CD4-positive, CD25-positive, alpha-beta regulatory T cell (primary cell): ENCODE measurements at regions not wholly inside any gene's neighbourhood (a gene's known extent, or its start where the extent isn't known, plus 50 kb on each side); places are given as distances from the start of the nearest gene placed in this dataset.

ENCODE experiments used
- ATAC-seq, 2 donors: fragments of 150-1000 bp; cut with Tn5 transposase; one replicate each; pipeline ENCODE4 v1.10.0; 2021; ENCODE audit warnings: low read depth in 2 of 2, moderate number of reproducible peaks in 2 of 2, moderate library complexity in 1 of 2
- DNase-seq, 3 donors: peaks; one replicate each; pipeline versions ENCODE4 v3.0.0 to v3.0.0-alpha.2; 2012 to 2022; ENCODE audit warnings: mixed read lengths in 1 of 3
- H3K27ac ChIP-seq: one replicate; pipeline ENCODE4 v1.7.0; 2013; ENCODE audit warnings: mild to moderate bottlenecking, low read length; ENCODE audit not compliant: insufficient read depth, poor library complexity, severe bottlenecking
- H3K27me3 ChIP-seq: one replicate; pipeline ENCODE4 v1.7.0; 2013; ENCODE audit warnings: low read length; ENCODE audit not compliant: control insufficient read depth, insufficient read depth
- H3K36me3 ChIP-seq: one replicate; pipeline ENCODE4 v1.7.0; 2013; ENCODE audit warnings: mild to moderate bottlenecking, low read length, moderate library complexity; ENCODE audit not compliant: control insufficient read depth, insufficient read depth
- H3K4me1 ChIP-seq: 2 replicates; pipeline ENCODE4 v1.7.0; 2013; ENCODE audit warnings: mild to moderate bottlenecking, low read length; ENCODE audit not compliant: insufficient read depth, control insufficient read depth, poor library complexity, severe bottlenecking
- H3K4me3 ChIP-seq: one replicate; pipeline ENCODE4 v1.7.0; 2013; ENCODE audit warnings: low read depth, mild to moderate bottlenecking, low read length, moderate library complexity
- H3K9me3 ChIP-seq, 2 experiments: 1 replicate in 1 of 2; 2 replicates in 1 of 2; pipeline ENCODE4 v1.7.0; 2013; ENCODE audit warnings: low read length in 2 of 2, mild to moderate bottlenecking in 1 of 2, moderate library complexity in 1 of 2; ENCODE audit not compliant: control insufficient read depth in 2 of 2
- H3K27ac Mint-ChIP-seq, 3 donors: one replicate each; pipeline ENCODE4 v1.8.0; 2020 to 2022; ENCODE audit warnings: mild to moderate bottlenecking in 3 of 3, mixed read lengths in 3 of 3, moderate library complexity in 2 of 3
- H3K27me3 Mint-ChIP-seq: one replicate; pipeline ENCODE4 v1.8.0; 2022; ENCODE audit warnings: mild to moderate bottlenecking, mixed read lengths
- H3K36me3 Mint-ChIP-seq: one replicate; pipeline ENCODE4 v1.8.0; 2020; ENCODE audit warnings: mixed read lengths
- H3K4me1 Mint-ChIP-seq, 4 donors: one replicate each; pipeline ENCODE4 v1.8.0; 2020 to 2022; ENCODE audit warnings: mixed read lengths in 4 of 4, mild to moderate bottlenecking in 1 of 4
- H3K4me3 Mint-ChIP-seq, 4 donors: one replicate each; pipeline ENCODE4 v1.8.0; 2020 to 2022; ENCODE audit warnings: mild to moderate bottlenecking in 4 of 4, mixed read lengths in 4 of 4, moderate library complexity in 3 of 4
- H3K9me3 Mint-ChIP-seq, 7 donors: one replicate each; pipeline ENCODE4 v1.8.0; 2020 to 2022; ENCODE audit warnings: mixed read lengths in 7 of 7, mild to moderate bottlenecking in 3 of 7, moderate library complexity in 2 of 7

DNA sequence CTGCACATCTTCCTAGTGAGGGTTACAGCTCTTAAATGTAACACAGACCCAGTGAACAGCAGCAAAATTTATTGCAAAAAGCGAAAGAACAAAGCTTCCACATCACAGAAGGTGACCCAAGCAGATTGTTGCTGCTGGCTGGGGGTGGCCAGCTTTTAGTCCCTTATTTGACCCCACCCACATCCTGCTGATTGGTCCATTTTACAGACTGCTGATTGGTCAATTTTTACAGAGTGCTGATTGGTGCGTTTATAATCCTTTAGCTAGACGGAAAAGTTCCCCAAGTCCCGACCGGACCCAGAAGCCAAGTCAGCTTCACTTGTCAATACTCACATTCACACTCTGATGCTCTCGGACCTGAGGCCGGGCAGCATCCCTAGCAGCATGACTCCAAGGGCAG, 154.5 kb upstream of the ATP10A start:
- no peaks in the 10 kb centered on the region for H3K4me1 ChIP-seq
- H3K4me1 Mint-ChIP-seq = no peaks in the 10 kb centered on the region
- peaks cover 0 to 3% (median 0%) of the 10 kb centered on the region in 7 donors for H3K9me3 Mint-ChIP-seq
- no peak overlapping the region for H3K27ac ChIP-seq
- H3K27me3 Mint-ChIP-seq = no peaks in the 10 kb centered on the region
- no peaks in the 10 kb centered on the region for H3K27me3 ChIP-seq
- H3K27ac Mint-ChIP-seq = no peak overlapping the region
- H3K36me3 ChIP-seq = no peaks in the 10 kb centered on the region
- DNase-seq (no peak), ATAC-seq (no peak)
- no peak overlapping the region for H3K4me3 Mint-ChIP-seq
- no peaks in the 10 kb centered on the region for H3K36me3 Mint-ChIP-seq
- no peak overlapping the region for H3K4me3 ChIP-seq
- H3K9me3 ChIP-seq = no peaks in the 10 kb centered on the region

DNA sequence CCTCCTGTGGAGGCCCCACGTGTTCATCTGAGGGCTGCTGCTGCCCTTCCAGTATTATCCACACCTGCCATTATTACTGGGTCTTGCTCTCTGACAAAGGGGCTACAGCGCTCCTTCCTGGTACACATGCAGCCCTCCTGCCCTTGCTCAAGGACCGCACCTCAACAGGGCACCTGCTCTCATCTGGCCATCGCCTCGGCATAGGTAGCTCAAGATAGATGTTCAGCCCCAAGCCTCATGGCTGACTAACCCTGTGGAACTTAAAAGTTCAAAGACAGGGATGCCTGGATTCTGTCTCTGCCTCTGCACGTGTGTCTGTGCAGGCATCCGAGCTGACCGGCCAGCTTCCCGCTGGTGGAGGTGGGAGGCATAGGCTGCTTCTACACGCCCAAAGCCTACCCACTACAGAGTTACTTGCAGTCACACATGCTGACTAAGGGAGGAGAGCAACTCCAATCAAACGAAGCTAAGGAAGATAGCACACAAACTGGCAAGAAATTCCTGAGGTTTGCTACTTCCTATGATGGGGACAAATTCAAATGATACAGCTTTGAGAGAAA, 152.5 kb upstream of the ATP10A start:
- Histone ChIP-seq H3K9me3 (no peaks in the 10 kb centered on the region), H3K27me3 (peaks cover 2% of the 10 kb centered on the region), H3K27ac (no peak overlapping the region), H3K36me3 (no peaks in the 10 kb centered on the region), H3K4me3 (no peak overlapping the region), H3K4me1 (no peaks in the 10 kb centered on the region)
- H3K4me3 Mint-ChIP-seq = no peak overlapping the region
- H3K27me3 Mint-ChIP-seq = no peaks in the 10 kb centered on the region
- ATAC-seq (no peak), DNase-seq (no peak)
- H3K27ac Mint-ChIP-seq = no peak overlapping the region
- no peaks in the 10 kb centered on the region for H3K36me3 Mint-ChIP-seq
- no peaks in the 10 kb centered on the region for H3K4me1 Mint-ChIP-seq
- peaks cover 0 to 2% (median 0%) of the 10 kb centered on the region in 7 donors for H3K9me3 Mint-ChIP-seq

DNA sequence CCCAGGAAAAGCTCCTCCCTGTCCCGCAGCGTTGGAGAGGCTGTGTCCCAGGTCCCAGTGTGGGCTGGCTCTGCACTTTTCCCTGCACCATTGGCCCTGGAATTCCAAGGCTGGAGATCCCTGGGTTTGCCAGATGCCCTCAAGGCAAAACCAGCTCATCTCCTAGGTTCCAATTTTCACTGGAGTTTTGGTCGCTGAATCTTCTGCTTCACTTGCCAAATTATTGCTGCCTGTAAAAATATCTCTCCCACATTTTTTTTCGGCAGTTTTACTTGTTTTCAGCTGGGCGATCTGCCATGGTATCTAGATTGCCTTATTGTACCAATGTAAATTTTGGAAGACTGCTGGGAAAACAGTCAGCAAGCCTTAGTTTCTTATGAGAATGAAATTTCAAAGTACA, 150.9 kb upstream of the ATP10A start:
- ATAC-seq (no peak), DNase-seq (no peak)
- Histone ChIP-seq H3K36me3 (no peaks in the 10 kb centered on the region), H3K4me3 (no peak overlapping the region), H3K4me1 (no peaks in the 10 kb centered on the region), H3K27me3 (peaks cover 2% of the 10 kb centered on the region), H3K27ac (no peak overlapping the region), H3K9me3 (no peaks in the 10 kb centered on the region)
- Mint-ChIP-seq H3K4me1 (no peaks in the 10 kb centered on the region), H3K9me3 (peaks cover 0 to 4% (median 0%) of the 10 kb centered on the region in 7 donors), H3K36me3 (no peaks in the 10 kb centered on the region), H3K27me3 (peaks cover 3% of the 10 kb centered on the region), H3K4me3 (no peak overlapping the region), H3K27ac (no peak overlapping the region)

DNA sequence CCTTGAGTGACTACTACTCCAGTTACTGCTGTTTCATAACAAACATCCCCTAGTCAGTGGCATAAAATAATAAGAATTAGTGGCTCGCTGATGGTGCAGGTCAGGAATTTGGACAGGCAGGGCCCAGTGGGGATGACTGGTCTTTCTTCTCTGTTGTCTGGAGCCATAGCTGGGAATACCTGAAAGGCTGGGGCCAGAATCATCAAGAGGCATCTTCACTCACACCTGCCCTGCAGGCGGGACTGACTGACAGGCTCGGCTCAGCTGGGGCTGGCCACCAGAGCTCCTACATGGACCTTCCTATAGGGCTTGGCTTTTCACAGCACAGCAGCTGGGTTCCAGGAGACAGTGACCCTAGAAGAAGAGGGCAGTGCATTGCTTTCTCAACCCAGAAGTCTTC, 148.8 kb upstream of the ATP10A start:
- Histone ChIP-seq H3K9me3 (no peaks in the 10 kb centered on the region), H3K27ac (no peak overlapping the region), H3K4me1 (no peaks in the 10 kb centered on the region), H3K4me3 (no peak overlapping the region), H3K27me3 (peaks cover 2% of the 10 kb centered on the region), H3K36me3 (no peaks in the 10 kb centered on the region)
- ATAC-seq (no peak), DNase-seq (no peak)
- H3K9me3 Mint-ChIP-seq = peaks cover 0 to 2% (median 0%) of the 10 kb centered on the region in 7 donors
- no peaks in the 10 kb centered on the region for H3K4me1 Mint-ChIP-seq
- H3K27ac Mint-ChIP-seq = peak overlapping the region in 1 of 3 donors; percentile 43
- H3K4me3 Mint-ChIP-seq = no peak overlapping the region
- peaks cover 4% of the 10 kb centered on the region for H3K27me3 Mint-ChIP-seq
- no peaks in the 10 kb centered on the region for H3K36me3 Mint-ChIP-seq

DNA sequence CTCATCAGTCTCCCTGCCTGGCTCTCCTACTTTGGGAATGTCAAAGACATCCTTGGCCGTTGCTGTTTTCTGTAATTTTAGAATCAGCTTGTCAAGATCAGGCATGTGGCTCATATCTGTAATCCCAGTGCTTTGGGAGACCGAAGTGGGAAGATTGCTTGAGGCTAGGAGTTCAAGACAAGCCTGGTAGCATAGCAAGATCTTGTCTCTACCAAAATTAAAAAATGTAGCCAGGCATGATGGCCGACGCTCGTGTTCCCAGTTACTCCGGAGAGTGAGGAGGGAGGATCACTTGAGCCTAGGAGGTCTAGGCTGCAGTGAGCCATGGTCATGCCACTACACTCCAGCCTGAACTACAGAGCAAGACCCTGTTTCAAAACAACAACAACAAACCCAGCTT, 144.0 kb upstream of the ATP10A start:
- Mint-ChIP-seq H3K27me3 (peaks cover 9% of the 10 kb centered on the region), H3K9me3 (peaks cover 0 to 4% (median 1%) of the 10 kb centered on the region in 7 donors), H3K4me1 (no peaks in the 10 kb centered on the region), H3K27ac (no peak overlapping the region), H3K36me3 (no peaks in the 10 kb centered on the region), H3K4me3 (no peak overlapping the region)
- Histone ChIP-seq H3K9me3 (no peaks in the 10 kb centered on the region), H3K27me3 (peaks cover 2% of the 10 kb centered on the region), H3K27ac (no peak overlapping the region), H3K4me3 (no peak overlapping the region), H3K4me1 (no peaks in the 10 kb centered on the region), H3K36me3 (no peaks in the 10 kb centered on the region)
- DNase-seq = no peak
- ATAC-seq = no peak

DNA sequence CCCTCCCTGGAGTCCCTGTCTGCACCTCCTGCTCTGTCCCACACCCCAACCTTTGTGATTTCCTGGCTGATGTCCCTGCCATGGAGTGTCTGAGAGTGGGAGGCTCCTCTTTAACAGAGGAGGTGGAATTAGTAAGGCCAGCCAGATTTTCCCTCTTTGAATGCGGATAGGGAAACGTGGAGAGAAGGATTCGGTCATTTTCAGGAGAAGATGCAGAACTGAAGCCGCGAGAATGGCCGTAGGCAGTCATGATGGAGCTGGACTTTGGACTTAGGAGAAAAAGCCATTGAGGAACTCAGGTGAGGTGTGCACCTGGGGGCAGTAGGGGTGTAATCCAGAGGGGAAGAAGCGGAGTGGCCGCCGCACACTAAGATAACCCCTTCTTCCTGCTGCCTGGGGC, 138.1 kb upstream of the ATP10A start:
- ATAC-seq (no peak), DNase-seq (no peak)
- H3K36me3 ChIP-seq = no peaks in the 10 kb centered on the region
- H3K9me3 ChIP-seq = no peaks in the 10 kb centered on the region
- peaks cover 0 to 4% (median 1%) of the 10 kb centered on the region in 7 donors for H3K9me3 Mint-ChIP-seq
- H3K27ac Mint-ChIP-seq = no peak overlapping the region
- H3K27ac ChIP-seq = no peak overlapping the region
- H3K27me3 ChIP-seq = no peaks in the 10 kb centered on the region
- peaks cover 18% of the 10 kb centered on the region for H3K27me3 Mint-ChIP-seq
- H3K4me3 Mint-ChIP-seq = no peak overlapping the region
- H3K36me3 Mint-ChIP-seq = no peaks in the 10 kb centered on the region
- H3K4me1 ChIP-seq = no peaks in the 10 kb centered on the region
- no peak overlapping the region for H3K4me3 ChIP-seq
- H3K4me1 Mint-ChIP-seq = no peaks in the 10 kb centered on the region

DNA sequence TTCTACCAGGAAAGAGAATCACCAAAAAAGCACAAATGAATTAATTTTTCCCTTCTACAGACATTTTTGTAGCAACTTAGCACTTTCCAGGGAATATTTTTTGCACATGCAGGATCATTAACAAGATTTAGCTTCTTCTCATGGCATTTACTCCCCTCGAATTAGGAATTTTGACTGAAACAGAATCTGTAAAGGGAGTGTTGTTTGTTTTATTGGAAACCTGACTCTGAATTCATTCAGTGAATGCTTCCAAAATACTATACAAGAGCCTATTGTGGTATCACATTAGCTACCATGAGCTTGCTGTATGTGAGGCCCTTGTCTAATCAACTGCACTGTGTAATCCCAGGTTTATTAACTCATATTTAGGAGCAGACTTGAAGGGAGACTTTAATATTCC, 130.4 kb upstream of the ATP10A start:
- peaks cover 0 to 4% (median 2%) of the 10 kb centered on the region in 7 donors for H3K9me3 Mint-ChIP-seq
- no peak for DNase-seq

DNA sequence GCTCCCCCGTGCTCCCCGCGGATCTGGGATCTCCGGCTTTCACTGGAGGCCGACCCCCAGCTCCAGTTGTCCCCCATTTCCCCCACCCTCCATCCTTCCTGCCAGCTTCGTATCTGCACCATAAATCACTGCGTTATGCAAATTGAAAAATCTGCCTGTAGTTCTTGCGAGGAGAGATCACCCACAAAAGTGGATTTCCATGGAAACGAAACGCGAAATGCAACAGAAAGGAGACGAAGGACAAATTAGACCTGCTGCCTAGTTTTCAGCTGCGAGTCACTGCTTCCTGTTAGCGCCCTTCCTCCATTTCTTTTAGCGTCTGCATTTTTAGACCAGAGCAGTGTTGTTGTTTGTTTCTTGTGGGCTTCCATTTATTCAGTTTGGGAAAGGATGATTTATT, 127.1 kb upstream of the ATP10A start:
- no peaks in the 10 kb centered on the region for H3K36me3 Mint-ChIP-seq
- no peak overlapping the region for H3K27ac Mint-ChIP-seq
- DNase-seq (no peak), ATAC-seq (no peak)
- H3K9me3 Mint-ChIP-seq = peaks cover 0 to 3% (median 0%) of the 10 kb centered on the region in 7 donors
- H3K4me1 ChIP-seq = no peaks in the 10 kb centered on the region
- no peak overlapping the region for H3K4me3 ChIP-seq
- no peaks in the 10 kb centered on the region for H3K9me3 ChIP-seq
- H3K27me3 Mint-ChIP-seq = no peaks in the 10 kb centered on the region
- H3K27ac ChIP-seq = no peak overlapping the region
- H3K4me3 Mint-ChIP-seq = no peak overlapping the region
- H3K36me3 ChIP-seq = no peaks in the 10 kb centered on the region
- no peaks in the 10 kb centered on the region for H3K27me3 ChIP-seq
- no peaks in the 10 kb centered on the region for H3K4me1 Mint-ChIP-seq

More for the DNA sequence above, 130.4 kb upstream of the ATP10A start:
- H3K4me1 Mint-ChIP-seq = no peaks in the 10 kb centered on the region
- Histone ChIP-seq H3K27me3 (no peaks in the 10 kb centered on the region), H3K4me3 (no peak overlapping the region), H3K9me3 (no peaks in the 10 kb centered on the region), H3K27ac (no peak overlapping the region), H3K36me3 (no peaks in the 10 kb centered on the region), H3K4me1 (no peaks in the 10 kb centered on the region)
- H3K27ac Mint-ChIP-seq = no peak overlapping the region
- no peak overlapping the region for H3K4me3 Mint-ChIP-seq
- H3K27me3 Mint-ChIP-seq = peaks cover 9% of the 10 kb centered on the region
- no peak for ATAC-seq
- no peaks in the 10 kb centered on the region for H3K36me3 Mint-ChIP-seq
